VCaP (cell line): ENCODE measurements at regions not wholly inside any gene's neighbourhood (a gene's known extent, or its start where the extent isn't known, plus 50 kb on each side); places are given as distances from the start of the nearest gene placed in this dataset.

ENCODE experiments used
- H3K27ac ChIP-seq: fragments of 450-650 bp; 2 replicates; pipeline ENCODE4 v1.5.1; 2017
- TF ChIP-seq, protein P1 (sequence below): fragments of 450-650 bp; conservative IDR thresholded peaks from 2 replicates; pipeline ENCODE4 v1.5.1; 2017; ENCODE audit warnings: mild to moderate bottlenecking, moderate library complexity

DNA sequence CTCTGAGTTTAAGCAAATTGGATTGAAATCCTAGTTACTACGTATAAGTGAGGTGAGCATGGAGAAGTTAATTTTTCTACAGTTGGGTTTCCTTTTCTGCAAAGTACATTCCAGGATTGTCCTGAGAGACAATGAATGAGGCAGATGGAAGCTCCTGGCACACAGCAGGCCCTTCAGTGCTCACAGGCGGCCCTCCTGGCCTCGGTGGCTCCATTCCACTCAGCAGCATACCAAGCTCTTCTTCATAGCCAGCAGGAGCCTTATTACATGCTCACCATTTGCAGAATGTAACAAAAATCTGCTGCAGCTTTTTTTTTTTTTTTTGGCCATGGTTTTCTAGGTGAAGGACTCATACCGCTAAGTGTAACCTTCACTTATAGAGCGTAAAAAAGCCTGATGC, 113.2 kb upstream of the FAM9B start:
- TF ChIP-seq, protein P1, sequence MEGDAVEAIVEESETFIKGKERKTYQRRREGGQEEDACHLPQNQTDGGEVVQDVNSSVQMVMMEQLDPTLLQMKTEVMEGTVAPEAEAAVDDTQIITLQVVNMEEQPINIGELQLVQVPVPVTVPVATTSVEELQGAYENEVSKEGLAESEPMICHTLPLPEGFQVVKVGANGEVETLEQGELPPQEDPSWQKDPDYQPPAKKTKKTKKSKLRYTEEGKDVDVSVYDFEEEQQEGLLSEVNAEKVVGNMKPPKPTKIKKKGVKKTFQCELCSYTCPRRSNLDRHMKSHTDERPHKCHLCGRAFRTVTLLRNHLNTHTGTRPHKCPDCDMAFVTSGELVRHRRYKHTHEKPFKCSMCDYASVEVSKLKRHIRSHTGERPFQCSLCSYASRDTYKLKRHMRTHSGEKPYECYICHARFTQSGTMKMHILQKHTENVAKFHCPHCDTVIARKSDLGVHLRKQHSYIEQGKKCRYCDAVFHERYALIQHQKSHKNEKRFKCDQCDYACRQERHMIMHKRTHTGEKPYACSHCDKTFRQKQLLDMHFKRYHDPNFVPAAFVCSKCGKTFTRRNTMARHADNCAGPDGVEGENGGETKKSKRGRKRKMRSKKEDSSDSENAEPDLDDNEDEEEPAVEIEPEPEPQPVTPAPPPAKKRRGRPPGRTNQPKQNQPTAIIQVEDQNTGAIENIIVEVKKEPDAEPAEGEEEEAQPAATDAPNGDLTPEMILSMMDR = no peak
- no peak overlapping the region for H3K27ac ChIP-seq

DNA sequence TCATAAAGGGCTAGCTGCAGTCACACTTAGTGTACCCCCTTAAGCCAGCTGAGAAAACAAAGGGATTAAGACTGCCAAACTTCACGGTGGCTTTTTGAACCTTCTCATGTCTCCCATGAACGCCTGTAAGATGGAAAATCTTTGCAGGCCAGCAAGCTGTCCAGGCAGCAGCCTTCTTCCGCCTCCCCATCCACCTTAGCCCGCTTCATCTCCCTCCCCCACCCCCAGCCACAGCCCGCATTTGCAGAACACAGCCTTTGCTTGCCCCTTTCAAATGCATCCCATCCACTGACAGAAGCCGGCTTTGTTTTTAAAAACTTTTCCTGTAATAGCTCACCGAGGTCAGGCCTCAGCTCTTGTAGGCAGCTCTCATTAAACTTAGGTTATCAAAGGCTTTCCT, 113.8 kb upstream of the FAM9B start:
- TF ChIP-seq, protein P1 = no peak
- H3K27ac ChIP-seq = no peak overlapping the region

DNA sequence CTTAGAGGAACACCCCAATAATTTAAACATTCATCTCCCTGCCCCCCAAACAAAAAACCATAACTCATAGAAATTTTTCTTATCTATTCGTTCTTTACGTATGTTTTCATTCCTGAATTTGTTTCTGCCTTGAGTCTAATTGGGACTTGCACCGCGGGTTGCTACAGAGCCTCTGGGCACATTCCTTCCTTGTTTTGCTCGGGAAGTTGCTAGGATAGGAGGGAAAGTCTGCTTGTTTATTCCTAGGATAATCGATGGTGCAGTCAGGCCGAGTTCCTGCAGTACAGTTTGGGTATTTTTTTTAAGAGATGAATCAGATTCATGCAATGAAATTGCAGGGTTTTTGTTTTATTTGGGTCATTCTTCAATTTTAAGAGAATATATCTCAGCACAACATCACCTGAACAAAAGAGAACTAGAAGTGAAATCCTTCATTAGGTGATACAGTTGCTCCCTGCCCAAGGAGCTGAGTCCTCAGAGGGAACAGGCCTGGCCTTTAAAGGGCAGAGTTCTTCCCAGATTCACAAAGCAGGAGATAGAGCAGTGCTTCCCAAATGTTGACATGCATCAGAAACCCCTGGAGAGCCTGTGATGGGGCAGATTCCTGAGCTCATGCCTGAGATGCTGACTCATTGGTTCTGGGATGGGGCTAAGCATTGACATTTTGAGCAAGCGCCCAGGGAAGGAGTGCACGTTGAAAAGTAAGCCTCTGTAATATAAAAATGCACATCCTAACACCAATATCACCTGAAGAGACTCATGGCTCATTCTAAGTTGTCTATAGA, 114.9 kb upstream of the FAM9B start:
- H3K27ac ChIP-seq = no peak overlapping the region
- TF ChIP-seq, protein P1 = no peak

DNA sequence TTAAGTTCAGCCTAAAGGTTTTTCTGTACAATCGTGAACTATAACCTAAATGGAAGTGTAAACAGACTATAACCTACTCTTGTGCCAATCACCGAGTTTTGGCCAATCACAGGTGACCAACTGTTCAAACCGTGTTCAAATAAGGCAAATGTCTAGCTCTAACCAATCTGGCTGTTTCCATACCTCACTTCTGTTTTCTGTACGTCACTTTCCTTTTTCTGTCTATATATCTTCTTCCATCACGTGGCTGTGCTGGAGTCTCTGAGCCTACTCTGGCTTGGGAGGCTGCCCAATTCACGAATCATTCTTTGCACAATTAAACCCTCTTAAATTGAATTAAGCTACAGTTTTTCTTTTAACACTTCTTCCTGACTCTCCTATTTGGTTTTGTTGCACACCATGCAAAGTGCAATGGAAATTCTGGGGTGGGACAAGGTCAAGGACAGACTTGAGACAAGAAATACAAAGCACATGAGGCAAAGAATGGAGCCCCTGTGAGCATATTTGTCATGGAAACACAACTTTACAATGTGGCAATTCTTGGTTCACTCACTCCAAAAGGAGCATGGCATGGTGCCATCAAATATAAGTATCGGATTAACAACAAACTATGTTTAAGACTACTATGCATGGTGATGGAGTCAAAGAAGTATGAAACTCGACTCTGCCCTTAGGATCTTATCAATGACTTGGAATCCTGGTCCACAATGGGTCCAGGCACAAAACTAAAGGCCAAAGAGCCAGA, 115.7 kb upstream of the FAM9B start:
- H3K27ac ChIP-seq = no peak overlapping the region
- TF ChIP-seq, protein P1 = no peak

DNA sequence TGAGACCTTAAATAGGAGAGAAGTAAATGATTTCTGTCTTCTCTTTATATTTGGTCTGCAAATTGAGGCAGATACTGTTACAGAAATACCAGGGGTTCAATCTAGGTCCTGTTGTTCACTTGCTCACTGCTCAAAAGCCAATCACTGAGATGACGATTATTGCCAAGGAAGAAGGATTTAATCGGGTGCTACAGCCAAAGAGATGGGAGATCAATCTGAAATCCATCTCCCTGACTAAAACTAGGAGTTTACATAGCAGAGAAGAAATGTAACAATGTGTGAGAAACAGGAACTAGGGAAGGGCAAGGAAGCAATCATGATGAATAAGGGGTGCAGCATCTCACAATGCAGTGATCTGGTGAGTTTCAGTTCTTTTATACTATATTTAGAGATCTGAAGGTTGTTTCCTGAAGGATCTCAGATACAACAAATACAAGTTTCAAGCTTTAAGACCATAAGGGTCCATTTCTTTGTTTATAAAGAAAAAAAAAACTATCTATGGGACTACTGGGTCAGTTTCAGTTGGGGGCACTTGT, 117.9 kb upstream of the FAM9B start:
- no peak overlapping the region for H3K27ac ChIP-seq
- TF ChIP-seq, protein P1 = no peak

DNA sequence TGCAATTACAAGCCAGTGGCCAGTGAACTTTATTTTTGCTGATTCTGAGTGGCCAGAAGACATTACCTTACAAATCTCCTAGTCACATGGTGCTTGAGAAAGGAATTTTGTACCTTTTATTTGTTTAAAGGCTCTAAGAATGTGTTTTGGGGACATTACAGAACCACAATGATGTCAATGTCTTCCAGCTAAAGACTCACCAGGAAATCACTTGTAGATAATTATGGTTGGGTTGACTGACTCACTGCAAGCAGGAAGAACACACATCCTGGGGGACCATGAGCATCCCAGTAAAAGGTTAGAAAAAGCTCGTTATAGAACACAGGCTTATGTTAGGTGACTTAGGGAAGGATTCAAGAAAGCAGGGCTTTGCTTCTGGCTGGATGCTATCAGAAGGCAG, 119.4 kb upstream of the FAM9B start:
- TF ChIP-seq, protein P1 = no peak
- H3K27ac ChIP-seq = no peak overlapping the region

DNA sequence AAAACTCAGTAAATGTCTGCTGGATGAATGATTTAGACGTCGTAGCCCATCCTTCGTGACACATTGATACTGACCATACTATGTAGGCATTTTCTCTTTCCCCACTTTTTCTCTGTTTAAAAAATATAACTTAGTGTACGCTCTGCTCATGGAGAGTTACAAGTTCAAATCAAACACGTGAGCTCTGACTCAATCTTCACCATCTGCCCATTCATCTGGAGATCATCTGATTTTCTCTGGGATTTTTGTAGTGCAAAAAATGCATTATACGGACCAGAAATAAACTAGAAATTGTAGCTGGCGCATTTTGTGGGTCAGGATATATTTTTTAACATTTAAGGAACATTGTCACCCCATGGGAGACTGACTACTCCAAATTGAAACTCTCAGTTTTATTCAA, 124.7 kb upstream of the FAM9B start:
- TF ChIP-seq, protein P1 = no peak
- no peak overlapping the region for H3K27ac ChIP-seq
